Panc1 (cell line): ENCODE measurements at regions not wholly inside any gene's neighbourhood (a gene's known extent, or its start where the extent isn't known, plus 50 kb on each side); places are given as distances from the start of the nearest gene placed in this dataset.

Experiments
- ATAC-seq: fragments of 200-7000 bp; cut with Tn5 transposase; 2 replicates; pipeline ENCODE4 v1.9.1; 2020; ENCODE audit warnings: mild to moderate bottlenecking, moderate library complexity
- BruUV-seq: library from RNA; stranded (reverse); fragments of 400-500 nt; replicated peaks from 2 replicates; lab custom pipeline; 2021; lab: Mats Ljungman, UMichigan
- CTCF ChIA-PET: fragments of 300-600 bp; sonication (Branson Sonifier 250); formaldehyde crosslinking; loops from one replicate; lab custom pipeline; 2022; ENCODE audit warnings: antibody characterized with exemption; lab: Charles Lee
- POLR2A ChIA-PET: fragments of 300-600 bp; sonication (Branson Sonifier 250); formaldehyde crosslinking; loops from one replicate; lab custom pipeline; 2022; ENCODE audit warnings: antibody characterized with exemption; lab: Charles Lee
- DNase-seq: peaks from one replicate; pipeline ENCODE4 v3.0.0-alpha.2; 2010; ENCODE audit warnings: low read depth, low spot score
- H3K27ac ChIP-seq: 2 replicates; pipeline ENCODE4 v1.5.1; 2011; ENCODE audit warnings: mild to moderate bottlenecking, low read length, inconsistent platforms
- H3K27me3 ChIP-seq: fragments of 200-500 bp; sonication (Bioruptor generic); 2 replicates; pipeline ENCODE4 v1.6.0; 2014; ENCODE audit warnings: low read length, inconsistent platforms; ENCODE audit not compliant: control insufficient read depth, insufficient read depth
- H3K36me3 ChIP-seq: fragments of 200-500 bp; sonication (Bioruptor generic); 2 replicates; pipeline ENCODE4 v1.5.1; 2014; ENCODE audit warnings: inconsistent platforms, mild to moderate bottlenecking, low read length, moderate library complexity; ENCODE audit not compliant: control insufficient read depth, insufficient read depth
- H3K4me1 ChIP-seq: 2 replicates; pipeline ENCODE4 v1.5.1; 2011; ENCODE audit warnings: inconsistent platforms, mild to moderate bottlenecking, low read length, moderate library complexity; ENCODE audit not compliant: control insufficient read depth, insufficient read depth
- H3K4me3 ChIP-seq, 2 experiments: 2 replicates each; pipeline ENCODE4 v1.5.1; 2011 to 2012; ENCODE audit warnings: low read depth in 2 of 2, low read length in 2 of 2, mild to moderate bottlenecking in 2 of 2, inconsistent platforms in 1 of 2, moderate library complexity in 1 of 2
- H3K9me3 ChIP-seq: fragments of 200-500 bp; sonication (Bioruptor generic); 2 replicates; pipeline ENCODE4 v1.5.1; 2014; ENCODE audit warnings: low read depth, mild to moderate bottlenecking, inconsistent platforms, low read length, moderate library complexity; ENCODE audit not compliant: control insufficient read depth, insufficient read depth
- CTCF ChIP-seq: fragments of 450-650 bp; IDR thresholded peaks from 2 replicates; pipeline ENCODE4 v1.5.1; 2017; ENCODE audit warnings: mild to moderate bottlenecking
- POLR2AphosphoS5 ChIP-seq: IDR thresholded peaks from 2 replicates; pipeline ENCODE4 v1.6.1; 2012; ENCODE audit warnings: mild to moderate bottlenecking, low read depth, low read length, moderate library complexity
- REST ChIP-seq, 2 experiments: IDR thresholded peaks; 2 replicates each; pipeline ENCODE4 v1.6.1; 2011 to 2012; ENCODE audit warnings: low read depth in 2 of 2, control low read depth in 1 of 2, low read length in 1 of 2, mild to moderate bottlenecking in 1 of 2, moderate library complexity in 1 of 2; ENCODE audit not compliant: insufficient read depth in 1 of 2
- SIN3A ChIP-seq: IDR thresholded peaks from 2 replicates; pipeline ENCODE4 v1.6.1; 2012; ENCODE audit warnings: low read depth, mild to moderate bottlenecking, low read length, moderate library complexity, borderline replicate concordance; ENCODE audit not compliant: insufficient read depth
- TCF7L2 ChIP-seq: IDR thresholded peaks from 2 replicates; pipeline ENCODE4 v1.6.1; 2011; ENCODE audit warnings: mild to moderate bottlenecking, low read depth, low read length, inconsistent platforms
- in situ Hi-C: cut with HindIII; loops from 2 replicates; pipeline ENCODE4 v1.10.0; 2016; ENCODE audit warnings: low sequenced_read_pairs, low pct_unique_long_range_greater_than_20kb
- intact Hi-C: fragments of 100-400 bp; cut with micrococcal nuclease; formaldehyde crosslinking; loops from one replicate; pipeline ENCODE4 v1.10.0; 2022; ENCODE audit not compliant: unreplicated experiment

GRCh38 chr4:173698557-173699262, 168.7 kb upstream of the HAND2 start:
- no peaks in the 10 kb centered on the region for H3K36me3 ChIP-seq
- TF ChIP-seq CTCF (no peak), TCF7L2 (no peak), POLR2AphosphoS5 (no peak), SIN3A (no peak), REST (IDR thresholded peaks at IDR 0.05; ENCODE audit: insufficient read depth in 1 of 2, low read depth in 2 of 2, low read length in 1 of 2) (no peak)
- H3K9me3 ChIP-seq, result no peaks in the 10 kb centered on the region
- DNase-seq (no peak), ATAC-seq (no peak)
- ChIA-PET POLR2A (no interaction called here), CTCF (no interaction called here)
- no peaks in the 10 kb centered on the region for H3K4me1 ChIP-seq
- no TSS peak for BruUV-seq
- H3K27ac ChIP-seq, result no peak overlapping the region
- no peak overlapping the region for H3K4me3 ChIP-seq
- in situ Hi-C loops (no loop called here), intact Hi-C loops (no loop called here)
- H3K27me3 ChIP-seq, result no peaks in the 10 kb centered on the region

GRCh38 chr4:173697840-173698239, 167.8 kb upstream of the HAND2 start:
- H3K9me3 ChIP-seq, result no peaks in the 10 kb centered on the region
- TF ChIP-seq SIN3A, result no peak
- H3K27me3 ChIP-seq, result no peaks in the 10 kb centered on the region
- intact Hi-C loops (no loop called here), in situ Hi-C loops (no loop called here)
- H3K4me3 ChIP-seq, result no peak overlapping the region
- CTCF ChIA-PET, result no interaction called here
- POLR2A ChIA-PET, result no interaction called here
- H3K4me1 ChIP-seq, result no peaks in the 10 kb centered on the region
- no peaks in the 10 kb centered on the region for H3K36me3 ChIP-seq
- ATAC-seq, result no peak
- DNase-seq, result no peak
- BruUV-seq, result no TSS peak
- H3K27ac ChIP-seq, result no peak overlapping the region

- no peak overlapping the region for H3K4me3 ChIP-seq
- in situ Hi-C loops (no loop called here), intact Hi-C loops (no loop called here)
- ATAC-seq (no peak), DNase-seq (no peak)
- H3K27me3 ChIP-seq, result no peaks in the 10 kb centered on the region
- H3K9me3 ChIP-seq, result no peaks in the 10 kb centered on the region
- TF ChIP-seq POLR2AphosphoS5 (no peak), CTCF (no peak), REST (IDR thresholded peaks at IDR 0.05; ENCODE audit: insufficient read depth in 1 of 2, low read depth in 2 of 2, low read length in 1 of 2) (no peak), TCF7L2 (no peak), SIN3A (no peak)
- no peaks in the 10 kb centered on the region for H3K4me1 ChIP-seq
- no TSS peak for BruUV-seq
- no peaks in the 10 kb centered on the region for H3K36me3 ChIP-seq
- H3K27ac ChIP-seq, result no peak overlapping the region
- ChIA-PET CTCF (no interaction called here), POLR2A (no interaction called here)
These were observed 166.5 kb upstream of the HAND2 start for GRCh38 chr4:173696551-173696950.
